ENCODE measurements at regions not wholly inside any gene's neighbourhood (a gene's known extent, or its start where the extent isn't known, plus 50 kb on each side); places are given as distances from the start of the nearest gene placed in this dataset.
"Not testable (repeated sequence)": the region's sequence is repeated elsewhere in the genome, so short reads cannot be mapped to it uniquely, and the experiment has no call there.

- no peak for DNase-seq (ENCODE audit: low spot score)
- H3K4me1 ChIP-seq (ENCODE audit: insufficient read depth, low read length, poor library complexity, severe bottlenecking) = peaks cover 35% of the 10 kb centered on the region
- no peaks in the 10 kb centered on the region for H3K27me3 ChIP-seq (replicated peaks; ENCODE audit: insufficient read depth, low read depth, low read length, poor library complexity)
- ChIA-PET CTCF (no interaction called here), POLR2A (ENCODE audit: low non-redundant PET) (no interaction called here)
- H3K4me3 ChIP-seq (ENCODE audit: low read depth, low read length, poor library complexity, severe bottlenecking) = no peak overlapping the region
- intact Hi-C loops (cut with micrococcal nuclease; ENCODE audit: unreplicated experiment) = no loop called here
- H3K9me3 ChIP-seq (ENCODE audit: low read depth, low read length, poor library complexity, severe bottlenecking) = peaks cover 4% of the 10 kb centered on the region
- H3K27ac ChIP-seq (ENCODE audit: low read depth, low read length, poor library complexity, severe bottlenecking) = no peak overlapping the region
- TF ChIP-seq CTCF (conservative IDR thresholded peaks at IDR 0.05; ENCODE audit: low read depth, low read length) = no peak
- TF ChIP-seq EZH2 (IDR thresholded peaks at IDR 0.05; ENCODE audit: borderline replicate concordance, low read depth, low read length, poor library complexity, severe bottlenecking) = no peak
- H3K36me3 ChIP-seq (ENCODE audit: insufficient read depth, low read length, poor library complexity, severe bottlenecking) = no peaks in the 10 kb centered on the region
- no TSS peak for BruUV-seq (replicated peaks)
Measured at GRCh38 chr7:91787931-91788330, 92.6 kb downstream of the MTERF1 start.

- DNase-seq (ENCODE audit: low spot score) = no peak
- peaks cover 24% of the 10 kb centered on the region for H3K4me1 ChIP-seq (ENCODE audit: insufficient read depth, low read length, poor library complexity, severe bottlenecking)
- TF ChIP-seq CTCF (conservative IDR thresholded peaks at IDR 0.05; ENCODE audit: low read depth, low read length) = no peak
- TF ChIP-seq EZH2 (IDR thresholded peaks at IDR 0.05; ENCODE audit: borderline replicate concordance, low read depth, low read length, poor library complexity, severe bottlenecking) = no peak
- no peak overlapping the region for H3K4me3 ChIP-seq (ENCODE audit: low read depth, low read length, poor library complexity, severe bottlenecking)
- CTCF ChIA-PET = no interaction called here
- H3K9me3 ChIP-seq (ENCODE audit: low read depth, low read length, poor library complexity, severe bottlenecking) = peaks cover 6% of the 10 kb centered on the region
- intact Hi-C loops (cut with micrococcal nuclease; ENCODE audit: unreplicated experiment) = no loop called here
- no peaks in the 10 kb centered on the region for H3K27me3 ChIP-seq (replicated peaks; ENCODE audit: insufficient read depth, low read depth, low read length, poor library complexity)
- no peaks in the 10 kb centered on the region for H3K36me3 ChIP-seq (ENCODE audit: insufficient read depth, low read length, poor library complexity, severe bottlenecking)
- no TSS peak for BruUV-seq (replicated peaks)
- no peak overlapping the region for H3K27ac ChIP-seq (ENCODE audit: low read depth, low read length, poor library complexity, severe bottlenecking)
- POLR2A ChIA-PET (ENCODE audit: low non-redundant PET) = no interaction called here
Measured at GRCh38 chr7:91789086-91789485, 91.4 kb downstream of the MTERF1 start.

GRCh38 chr7:91789558-91789957 is 90.9 kb downstream of the MTERF1 start:
- no peak overlapping the region for H3K27ac ChIP-seq (ENCODE audit: low read depth, low read length, poor library complexity, severe bottlenecking)
- no peak overlapping the region for H3K4me3 ChIP-seq (ENCODE audit: low read depth, low read length, poor library complexity, severe bottlenecking)
- no peaks in the 10 kb centered on the region for H3K36me3 ChIP-seq (ENCODE audit: insufficient read depth, low read length, poor library complexity, severe bottlenecking)
- no peak for DNase-seq (ENCODE audit: low spot score)
- H3K9me3 ChIP-seq (ENCODE audit: low read depth, low read length, poor library complexity, severe bottlenecking) = peaks cover 6% of the 10 kb centered on the region
- CTCF ChIA-PET = no interaction called here
- POLR2A ChIA-PET (ENCODE audit: low non-redundant PET) = no interaction called here
- peaks cover 21% of the 10 kb centered on the region for H3K4me1 ChIP-seq (ENCODE audit: insufficient read depth, low read length, poor library complexity, severe bottlenecking)
- no TSS peak for BruUV-seq (replicated peaks)
- intact Hi-C loops (cut with micrococcal nuclease; ENCODE audit: unreplicated experiment) = no loop called here
- no peaks in the 10 kb centered on the region for H3K27me3 ChIP-seq (replicated peaks; ENCODE audit: insufficient read depth, low read depth, low read length, poor library complexity)
- TF ChIP-seq EZH2 (IDR thresholded peaks at IDR 0.05; ENCODE audit: borderline replicate concordance, low read depth, low read length, poor library complexity, severe bottlenecking) (no peak), CTCF (conservative IDR thresholded peaks at IDR 0.05; ENCODE audit: low read depth, low read length) (no peak)

GRCh38 chr7:91790646-91791045 is 89.9 kb downstream of the MTERF1 start:
- DNase-seq (ENCODE audit: low spot score); H3K4me1 ChIP-seq (ENCODE audit: insufficient read depth, low read length, poor library complexity, severe bottlenecking); H3K27me3 ChIP-seq (replicated peaks; ENCODE audit: insufficient read depth, low read depth, low read length, poor library complexity); H3K9me3 ChIP-seq (ENCODE audit: low read depth, low read length, poor library complexity, severe bottlenecking); POLR2A ChIA-PET (ENCODE audit: low non-redundant PET); H3K4me3 ChIP-seq (ENCODE audit: low read depth, low read length, poor library complexity, severe bottlenecking); intact Hi-C loops (cut with micrococcal nuclease; ENCODE audit: unreplicated experiment); BruUV-seq (replicated peaks); CTCF ChIA-PET; H3K36me3 ChIP-seq (ENCODE audit: insufficient read depth, low read length, poor library complexity, severe bottlenecking); H3K27ac ChIP-seq (ENCODE audit: low read depth, low read length, poor library complexity, severe bottlenecking): not testable (repeated sequence)

All from A673 (cell line).